CD4-positive, CD25-positive, alpha-beta regulatory T cell (primary cell): ENCODE measurements at regions not wholly inside any gene's neighbourhood (a gene's known extent, or its start where the extent isn't known, plus 50 kb on each side); places are given as distances from the start of the nearest gene placed in this dataset.

Experiments
- ATAC-seq, 2 donors: fragments of 150-1000 bp; cut with Tn5 transposase; one replicate each; pipeline ENCODE4 v1.10.0; 2021; ENCODE audit warnings: low read depth in 2 of 2, moderate number of reproducible peaks in 2 of 2, moderate library complexity in 1 of 2
- DNase-seq, 3 donors: peaks; one replicate each; pipeline versions ENCODE4 v3.0.0 to v3.0.0-alpha.2; 2012 to 2022; ENCODE audit warnings: mixed read lengths in 1 of 3
- H3K27ac ChIP-seq: one replicate; pipeline ENCODE4 v1.7.0; 2013; ENCODE audit warnings: mild to moderate bottlenecking, low read length; ENCODE audit not compliant: insufficient read depth, poor library complexity, severe bottlenecking
- H3K27me3 ChIP-seq: one replicate; pipeline ENCODE4 v1.7.0; 2013; ENCODE audit warnings: low read length; ENCODE audit not compliant: control insufficient read depth, insufficient read depth
- H3K36me3 ChIP-seq: one replicate; pipeline ENCODE4 v1.7.0; 2013; ENCODE audit warnings: mild to moderate bottlenecking, low read length, moderate library complexity; ENCODE audit not compliant: control insufficient read depth, insufficient read depth
- H3K4me1 ChIP-seq: 2 replicates; pipeline ENCODE4 v1.7.0; 2013; ENCODE audit warnings: mild to moderate bottlenecking, low read length; ENCODE audit not compliant: insufficient read depth, control insufficient read depth, poor library complexity, severe bottlenecking
- H3K4me3 ChIP-seq: one replicate; pipeline ENCODE4 v1.7.0; 2013; ENCODE audit warnings: low read depth, mild to moderate bottlenecking, low read length, moderate library complexity
- H3K9me3 ChIP-seq, 2 experiments: 1 replicate in 1 of 2; 2 replicates in 1 of 2; pipeline ENCODE4 v1.7.0; 2013; ENCODE audit warnings: low read length in 2 of 2, mild to moderate bottlenecking in 1 of 2, moderate library complexity in 1 of 2; ENCODE audit not compliant: control insufficient read depth in 2 of 2
- H3K27ac Mint-ChIP-seq, 3 donors: one replicate each; pipeline ENCODE4 v1.8.0; 2020 to 2022; ENCODE audit warnings: mild to moderate bottlenecking in 3 of 3, mixed read lengths in 3 of 3, moderate library complexity in 2 of 3
- H3K27me3 Mint-ChIP-seq: one replicate; pipeline ENCODE4 v1.8.0; 2022; ENCODE audit warnings: mild to moderate bottlenecking, mixed read lengths
- H3K36me3 Mint-ChIP-seq: one replicate; pipeline ENCODE4 v1.8.0; 2020; ENCODE audit warnings: mixed read lengths
- H3K4me1 Mint-ChIP-seq, 4 donors: one replicate each; pipeline ENCODE4 v1.8.0; 2020 to 2022; ENCODE audit warnings: mixed read lengths in 4 of 4, mild to moderate bottlenecking in 1 of 4
- H3K4me3 Mint-ChIP-seq, 4 donors: one replicate each; pipeline ENCODE4 v1.8.0; 2020 to 2022; ENCODE audit warnings: mild to moderate bottlenecking in 4 of 4, mixed read lengths in 4 of 4, moderate library complexity in 3 of 4
- H3K9me3 Mint-ChIP-seq, 7 donors: one replicate each; pipeline ENCODE4 v1.8.0; 2020 to 2022; ENCODE audit warnings: mixed read lengths in 7 of 7, mild to moderate bottlenecking in 3 of 7, moderate library complexity in 2 of 7

GRCh38 chr19:34314437-34315313 is 50.3 kb upstream of the GPI start:
- H3K27me3 ChIP-seq: no peaks in the 10 kb centered on the region
- Mint-ChIP-seq H3K4me3 (no peak overlapping the region), H3K27ac (peak overlapping the region in 2 of 3 donors; percentile 0 to 13), H3K9me3 (no peaks in the 10 kb centered on the region), H3K36me3 (peaks cover 21% of the 10 kb centered on the region), H3K27me3 (no peaks in the 10 kb centered on the region), H3K4me1 (peaks cover 14 to 78% (median 65%) of the 10 kb centered on the region in 4 donors)
- H3K27ac ChIP-seq: no peak overlapping the region
- peaks cover 8% of the 10 kb centered on the region for H3K36me3 ChIP-seq
- H3K9me3 ChIP-seq: no peaks in the 10 kb centered on the region
- ATAC-seq (no peak), DNase-seq (no peak)
- H3K4me3 ChIP-seq: no peak overlapping the region
- peaks cover 34% of the 10 kb centered on the region for H3K4me1 ChIP-seq
